ENCODE measurements at regions not wholly inside any gene's neighbourhood (a gene's known extent, or its start where the extent isn't known, plus 50 kb on each side); places are given as distances from the start of the nearest gene placed in this dataset.

DNA sequence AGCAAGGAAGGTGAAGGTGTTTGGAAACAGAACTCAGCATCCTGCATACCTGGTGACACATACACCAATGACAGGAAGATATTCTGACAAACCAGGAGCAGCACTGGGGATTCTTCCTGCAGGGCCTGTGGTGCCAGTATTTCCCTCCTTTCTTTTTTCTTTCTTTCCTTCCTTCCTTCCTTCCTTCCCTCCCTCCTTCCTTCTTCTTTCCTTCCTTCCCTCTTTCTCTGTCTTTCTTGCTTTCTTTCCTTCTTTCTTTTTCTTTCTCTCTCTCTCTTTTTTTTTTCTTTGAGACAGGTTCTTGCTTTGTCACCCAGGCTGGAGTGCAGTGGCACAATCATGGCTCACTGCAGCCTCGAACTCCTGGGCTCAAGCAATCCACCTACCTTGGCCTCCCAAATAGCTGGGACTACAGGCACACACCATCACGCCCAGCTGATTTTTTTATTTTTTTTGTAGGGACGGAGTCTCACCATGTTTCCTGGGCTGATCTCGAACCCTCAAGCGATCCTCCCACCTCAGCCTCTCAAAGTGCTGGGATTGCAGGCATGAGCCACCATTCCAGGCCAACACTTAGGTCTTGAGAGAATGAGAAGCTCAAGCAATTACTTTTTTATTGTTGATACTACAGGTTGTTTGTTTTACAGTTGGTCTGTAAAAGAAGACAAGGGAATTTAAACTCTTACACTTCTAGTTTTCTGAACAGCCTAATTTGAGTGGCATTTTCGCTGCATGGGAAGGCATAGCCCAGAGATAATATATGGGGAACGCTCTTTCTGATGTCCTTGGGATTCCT lies 54.7 kb upstream of the GATA6 start:
- no peak for DNase-seq

DNA sequence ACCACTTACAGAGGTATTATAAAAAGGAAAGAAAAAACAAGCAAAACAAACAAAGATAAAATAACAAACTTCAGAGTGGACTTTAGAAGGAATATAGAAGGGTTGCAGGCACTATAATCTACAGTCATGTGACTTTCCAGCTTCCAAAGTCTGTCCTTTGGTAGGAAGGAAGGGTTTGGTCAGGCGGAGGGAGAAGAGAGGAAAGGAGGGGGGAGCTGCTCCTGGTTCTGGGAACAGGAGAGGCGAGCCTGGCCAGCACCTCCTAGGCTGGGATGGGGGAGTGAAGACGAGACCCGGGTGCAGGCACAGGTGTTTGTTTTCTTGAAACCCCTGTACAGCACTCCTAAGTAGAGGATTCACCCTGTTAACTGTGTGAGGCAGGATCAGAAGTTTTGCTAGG lies 53.8 kb upstream of the GATA6 start:
- no peak for DNase-seq

Measured in activated naive CD4-positive, alpha-beta T cell (primary cell).